NOMO-1 treated with dmso at 0.1 percent for 144 hours (cell line): ENCODE measurements at regions not wholly inside any gene's neighbourhood (a gene's known extent, or its start where the extent isn't known, plus 50 kb on each side); places are given as distances from the start of the nearest gene placed in this dataset.

Experiments
- DNase-seq: peaks from one replicate; lab custom pipeline; 2025; ENCODE audit not compliant: unreplicated experiment; lab: John Stamatoyannopoulos, UW

DNA sequence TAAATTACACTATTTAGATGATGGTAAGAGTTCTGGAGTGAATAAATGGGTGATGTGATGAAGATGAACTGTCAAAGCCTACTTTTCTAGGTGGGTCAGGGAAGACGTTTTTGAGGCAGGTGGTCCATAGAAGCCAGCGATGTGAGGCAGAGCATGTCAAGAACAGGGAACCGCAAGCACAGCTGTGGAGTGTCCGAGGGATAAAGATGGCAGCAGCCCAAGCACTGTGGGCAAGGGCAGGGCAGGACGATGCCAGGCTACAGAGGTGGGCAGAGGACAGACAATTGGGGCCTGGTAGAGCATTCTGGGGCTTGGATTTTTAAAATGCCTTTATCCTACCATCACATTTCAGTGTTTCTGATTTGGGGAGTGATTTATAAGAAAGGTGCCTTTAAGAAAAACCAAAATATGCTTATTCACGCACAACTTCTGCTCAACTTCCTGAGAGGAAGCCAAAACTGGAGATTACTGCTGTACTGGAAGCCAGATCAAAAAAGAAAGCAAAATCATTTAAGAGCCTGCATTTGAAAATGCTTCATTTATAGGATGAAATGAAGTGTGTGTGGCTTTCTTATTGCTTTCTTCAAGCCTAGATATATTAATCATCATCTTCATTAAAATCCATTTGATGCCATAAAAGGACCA lies 119.0 kb upstream of the WDR17 start:
- no peak for DNase-seq

DNA sequence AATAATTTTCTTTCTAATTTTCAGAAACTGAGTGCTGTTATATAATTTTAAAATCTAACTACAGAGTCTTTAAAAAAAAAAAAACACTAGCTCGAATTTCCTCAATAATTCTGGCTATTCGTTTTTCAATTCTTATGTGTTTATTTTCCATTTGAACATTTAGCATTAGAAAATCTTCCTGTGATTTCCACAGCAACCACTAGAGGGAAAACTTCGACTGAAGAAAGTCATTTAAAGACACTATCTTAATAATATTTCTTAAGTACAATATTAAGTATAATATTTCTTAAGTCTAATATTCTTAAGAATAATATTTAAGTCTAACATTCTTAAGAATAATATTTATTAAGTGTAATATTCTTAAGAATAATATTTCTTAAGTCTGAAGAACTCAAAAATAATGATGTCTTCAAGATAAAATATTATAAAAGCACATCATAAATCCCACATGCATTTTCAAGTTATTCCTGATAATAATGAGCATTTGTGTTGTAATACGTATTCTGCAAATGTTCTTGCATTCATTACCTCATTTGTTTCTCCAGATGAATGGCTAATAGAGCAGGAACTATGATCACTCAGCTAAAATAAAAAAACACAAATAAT lies 118.4 kb upstream of the WDR17 start:
- DNase-seq = no peak

DNA sequence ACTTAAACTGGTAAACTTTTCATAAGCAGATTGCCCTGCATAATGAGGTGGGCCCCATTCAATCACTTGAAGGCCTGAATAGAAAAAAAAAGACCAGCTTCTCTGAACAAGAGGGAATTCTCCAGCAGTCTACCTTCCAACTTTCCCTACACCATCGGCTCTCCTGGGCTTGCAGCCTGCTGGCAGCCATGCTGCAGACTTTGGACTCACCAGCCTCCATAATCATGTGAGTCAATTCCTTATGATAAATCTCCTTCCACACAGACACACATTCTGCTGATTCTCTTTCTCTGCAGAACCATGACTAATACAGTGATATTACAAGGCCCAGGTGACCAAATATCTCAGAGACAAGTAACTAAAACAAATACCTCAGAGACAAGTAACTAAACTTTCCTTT lies 113.8 kb upstream of the WDR17 start:
- no peak for DNase-seq

DNA sequence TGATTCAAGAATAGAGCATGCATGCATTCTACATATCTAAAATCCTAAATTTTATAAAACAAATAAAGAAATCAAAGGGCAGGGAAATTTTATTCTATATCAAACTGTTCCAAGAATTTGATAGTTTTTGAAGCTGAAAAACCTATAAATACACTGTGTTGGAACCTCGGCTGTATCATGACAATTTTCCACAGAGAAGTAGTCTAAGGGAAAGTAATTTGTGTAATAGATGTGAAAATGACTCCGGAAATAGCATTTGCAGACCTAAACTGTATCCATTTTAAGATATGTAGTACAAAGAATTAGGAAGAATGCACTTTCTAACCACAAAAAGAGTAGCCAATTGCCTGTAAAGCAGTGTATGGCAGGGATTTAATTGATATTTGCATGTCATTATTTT lies 112.5 kb upstream of the WDR17 start:
- no peak for DNase-seq

DNA sequence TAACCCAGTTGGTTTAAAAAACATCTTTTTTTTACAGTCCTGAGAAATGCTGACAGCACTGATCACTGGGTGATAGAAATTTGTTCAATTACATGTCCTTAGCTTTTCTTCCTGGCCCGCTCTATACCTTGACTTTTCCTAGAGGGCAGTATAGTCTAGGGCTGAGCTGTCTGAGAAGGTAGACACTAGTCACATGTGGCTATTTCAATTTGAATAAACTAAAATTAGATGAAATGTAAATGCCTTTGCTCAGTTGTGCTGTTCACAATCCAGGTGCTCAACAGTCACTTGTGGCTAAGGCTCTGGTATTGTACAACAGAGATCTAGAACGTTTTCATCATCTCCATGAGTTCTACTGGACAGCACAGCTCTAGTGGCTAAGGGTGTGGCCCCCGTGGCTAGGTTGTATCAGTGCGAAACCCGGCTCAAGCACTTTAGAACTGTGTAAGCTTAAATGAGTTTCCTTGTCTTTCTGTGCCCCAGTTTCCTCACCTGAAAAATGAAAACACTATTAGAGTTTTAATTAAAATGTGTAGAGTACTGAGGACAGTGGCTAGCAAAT lies 111.6 kb upstream of the WDR17 start:
- DNase-seq = no peak

DNA sequence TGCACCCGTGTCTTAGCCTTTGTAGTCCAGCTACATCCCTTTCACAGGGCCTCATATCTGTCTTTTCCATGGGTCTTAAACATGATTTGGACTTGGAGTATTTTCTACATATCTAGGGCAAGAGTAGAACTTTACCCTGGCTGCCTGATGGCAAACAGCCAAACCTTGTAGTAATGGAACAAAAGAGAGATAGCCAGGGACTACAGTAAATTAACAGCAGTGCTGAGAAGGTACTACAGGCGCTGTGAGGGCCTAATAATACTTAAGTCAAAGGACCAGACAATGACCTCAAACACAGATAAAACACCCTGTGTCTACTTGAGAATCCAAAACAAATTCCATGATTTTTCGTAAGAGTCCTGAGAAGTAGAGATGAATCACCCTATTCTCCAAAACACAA lies 111.0 kb upstream of the WDR17 start:
- DNase-seq = no peak

DNA sequence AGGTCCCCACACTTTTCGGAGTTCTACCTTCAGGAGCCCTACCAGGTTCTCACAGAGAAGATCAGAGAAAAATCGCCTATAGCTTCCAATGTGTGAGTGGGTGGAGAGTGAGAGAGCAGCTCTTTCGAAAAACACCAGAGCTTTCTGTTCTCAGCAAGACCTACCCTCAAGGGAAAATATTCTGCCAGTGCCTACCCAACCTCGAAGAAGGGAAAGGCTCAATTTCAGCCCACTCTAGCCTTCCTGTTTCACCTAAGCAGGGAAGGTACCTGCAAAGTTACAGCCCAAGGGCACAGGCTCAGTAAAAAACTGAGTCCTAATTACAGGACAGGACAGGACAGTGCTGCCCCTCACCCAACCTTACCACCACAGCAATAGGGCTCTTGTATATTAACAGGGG lies 104.0 kb upstream of the WDR17 start:
- no peak for DNase-seq

DNA sequence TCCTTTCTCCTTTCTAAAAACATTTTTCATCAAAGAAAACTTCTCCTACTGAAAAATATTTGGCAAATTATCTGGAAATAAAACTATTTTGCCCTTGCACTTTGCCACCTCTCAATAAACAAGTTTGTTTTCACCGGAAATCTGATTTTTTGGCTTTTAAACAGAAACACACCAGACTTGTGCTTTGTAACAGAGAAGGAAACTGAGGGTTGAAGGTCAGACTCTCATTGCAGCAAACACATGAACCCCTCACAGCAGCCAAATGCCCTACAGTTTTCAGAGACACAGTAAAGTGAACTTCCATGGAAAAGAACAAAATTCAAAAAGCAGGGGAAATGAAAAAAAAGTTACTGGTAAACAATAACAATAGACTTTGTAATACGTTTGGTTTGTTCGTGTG lies 95.6 kb upstream of the WDR17 start:
- no peak for DNase-seq

DNA sequence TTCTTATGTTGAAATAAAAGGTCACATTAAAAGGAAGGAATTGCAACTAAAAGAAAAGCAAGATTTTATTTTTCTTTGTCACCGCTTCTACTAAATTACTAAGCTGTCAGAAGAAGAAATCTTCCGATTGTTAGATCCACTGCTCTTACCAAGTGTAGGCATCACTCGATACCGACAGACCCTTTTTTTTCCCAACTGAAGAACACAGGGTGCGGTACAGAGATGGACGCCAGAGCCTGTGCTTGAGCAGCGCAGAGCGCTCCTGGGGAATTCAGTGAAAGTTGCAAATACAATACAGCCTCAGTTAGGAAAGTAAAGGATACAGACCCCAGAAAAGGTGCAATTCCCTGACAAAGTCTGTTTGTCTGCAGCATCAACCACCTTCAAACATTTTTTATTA lies 94.9 kb upstream of the WDR17 start:
- no peak for DNase-seq

DNA sequence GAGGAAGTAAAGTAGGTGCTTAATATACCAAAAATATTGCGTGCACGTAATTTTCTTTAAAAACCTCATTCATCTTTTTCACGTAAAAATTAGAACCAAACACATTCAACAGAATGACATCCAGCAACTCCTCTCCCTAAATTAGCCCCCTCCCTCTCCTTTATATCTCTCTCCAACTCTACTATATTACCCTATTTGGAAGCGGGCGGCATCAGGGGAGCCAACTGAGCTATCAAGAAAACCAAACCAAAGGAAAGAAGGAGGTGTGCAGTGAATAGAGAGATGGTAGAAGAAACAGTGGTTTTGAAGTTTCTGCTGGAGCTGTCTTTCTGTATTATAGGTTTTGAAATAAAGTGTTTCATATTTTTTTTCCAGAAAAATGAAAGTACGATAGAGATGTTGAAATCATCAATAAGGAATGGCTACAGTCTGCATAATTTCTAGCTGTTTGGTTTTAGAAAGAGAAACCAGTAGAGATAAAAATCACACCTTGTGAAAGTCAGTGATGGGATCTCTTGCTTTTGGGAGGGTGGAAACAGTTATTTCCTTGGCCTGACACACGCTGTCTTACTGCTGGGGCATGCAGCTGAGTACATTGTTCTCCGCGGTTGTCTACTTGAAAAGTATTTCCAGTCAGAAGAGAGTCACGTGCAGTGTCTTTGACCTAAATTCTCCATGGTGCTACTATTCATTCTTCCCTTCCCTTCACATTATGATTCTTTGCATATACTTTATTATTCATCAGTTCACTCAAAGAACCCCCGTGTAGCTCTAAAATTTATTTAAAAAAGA lies 94.1 kb upstream of the WDR17 start:
- DNase-seq = no peak

DNA sequence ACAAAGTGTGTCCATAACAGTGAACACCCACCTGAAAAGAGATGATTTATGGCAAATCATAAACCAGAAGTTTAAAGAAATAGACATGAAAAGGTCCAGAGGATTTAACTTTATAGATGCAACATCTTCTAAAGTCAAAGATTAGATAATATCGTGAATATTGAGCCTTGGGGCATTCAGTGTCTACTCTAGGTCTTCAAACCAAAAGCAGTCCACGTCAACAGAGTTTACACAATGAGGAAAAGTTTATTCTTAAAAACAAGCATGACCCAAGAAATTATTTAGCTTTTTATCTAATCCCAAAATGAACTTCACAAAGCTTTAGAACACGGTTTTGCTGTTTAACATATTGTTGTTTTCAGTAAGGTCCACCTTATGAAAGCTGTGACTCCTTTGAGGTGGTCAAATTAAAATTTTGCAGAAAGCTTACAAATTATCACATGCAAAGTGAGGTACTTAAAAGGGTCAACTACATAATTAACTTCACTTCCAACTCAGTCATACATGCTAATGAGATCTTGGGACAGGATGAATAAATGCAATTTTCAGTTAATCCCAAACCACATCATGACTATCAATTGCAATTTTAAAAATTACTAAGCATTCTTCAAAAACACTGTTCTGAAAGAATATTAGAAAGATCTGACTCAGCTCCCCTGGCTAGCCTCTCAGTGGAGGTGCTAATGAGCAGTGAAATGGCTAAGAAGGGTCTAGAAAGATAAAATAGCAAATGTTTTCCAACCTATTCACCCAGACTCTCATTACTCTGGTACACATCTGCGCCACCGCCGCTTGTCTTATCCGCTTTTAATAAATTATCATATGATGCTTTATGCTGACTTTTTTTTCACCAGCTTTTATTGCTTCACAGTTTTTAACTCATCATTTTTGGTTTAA lies 92.4 kb upstream of the WDR17 start:
- no peak for DNase-seq

DNA sequence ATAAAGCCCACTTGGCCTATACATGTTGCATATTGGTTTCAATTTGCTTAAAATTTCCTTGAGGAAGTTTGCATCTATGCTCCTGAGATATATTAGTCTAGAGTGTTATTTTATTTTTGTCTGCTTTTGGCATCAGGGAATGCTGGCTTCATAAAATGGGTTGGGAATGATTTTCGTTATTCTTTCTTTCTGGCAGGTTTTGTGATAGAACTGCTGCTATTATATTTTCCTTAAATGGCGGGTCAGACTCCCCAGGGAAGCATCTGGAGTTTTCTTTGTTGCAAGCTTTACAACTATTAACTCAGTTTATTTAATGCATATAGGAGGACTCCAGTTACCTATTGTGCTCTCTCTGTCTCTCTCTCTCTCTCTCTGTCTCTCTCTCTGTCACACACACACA lies 82.0 kb upstream of the WDR17 start:
- no peak for DNase-seq

DNA sequence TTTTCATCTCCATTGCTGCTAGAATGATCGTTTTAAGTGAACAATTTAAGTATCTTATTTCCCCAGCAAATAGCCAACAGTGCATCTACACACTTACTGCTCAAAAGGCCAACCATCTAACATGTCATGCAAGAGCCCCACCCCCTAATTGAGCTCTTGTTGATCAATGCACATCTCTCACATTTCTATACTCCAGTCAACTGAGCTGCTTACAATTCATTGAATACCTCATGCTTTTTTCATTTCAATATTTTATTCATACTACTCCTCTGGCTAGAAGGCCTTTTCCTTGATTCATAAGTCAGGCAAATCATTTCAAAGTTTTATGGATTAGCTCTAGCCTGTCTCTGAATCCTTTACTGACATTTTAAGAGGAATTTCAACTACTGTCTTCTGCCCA lies 79.0 kb upstream of the WDR17 start:
- DNase-seq = no peak

DNA sequence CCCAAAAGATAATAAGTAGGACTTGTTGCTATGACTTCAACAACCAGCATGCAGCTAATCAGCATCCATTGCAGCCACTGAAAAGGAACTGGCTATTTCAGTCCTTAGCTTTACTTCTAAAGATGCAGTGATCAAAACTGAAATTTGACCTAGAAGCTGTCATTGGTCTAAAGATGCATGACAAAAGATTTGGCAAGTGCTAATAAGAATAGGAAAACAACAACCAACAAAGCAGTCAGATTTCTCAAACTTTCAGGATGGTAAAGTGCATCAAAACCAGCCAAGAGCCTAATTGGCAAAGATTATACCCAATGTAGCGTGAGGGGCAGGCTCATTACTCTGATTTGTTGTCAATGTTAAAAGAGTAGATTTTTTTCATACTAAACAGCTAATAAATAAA lies 77.1 kb upstream of the WDR17 start:
- no peak for DNase-seq

DNA sequence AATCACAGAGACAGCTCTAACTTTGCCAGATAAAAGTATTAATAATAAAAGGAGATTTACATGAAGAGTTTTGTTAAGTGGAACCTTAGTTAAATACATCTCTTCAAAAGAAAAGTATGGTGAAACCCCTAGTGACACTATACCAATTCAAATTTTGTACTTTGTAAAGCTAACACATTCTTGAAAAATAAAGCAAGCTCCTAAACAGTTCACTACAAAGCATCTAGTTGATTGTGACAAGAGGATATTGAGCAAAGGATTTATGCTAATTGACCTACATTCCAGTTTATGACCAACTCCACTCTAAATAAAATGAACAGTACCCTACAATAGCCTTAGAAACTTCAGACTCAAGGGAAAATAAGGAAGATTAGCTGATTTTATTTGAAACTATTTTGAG lies 69.4 kb upstream of the WDR17 start:
- no peak for DNase-seq

DNA sequence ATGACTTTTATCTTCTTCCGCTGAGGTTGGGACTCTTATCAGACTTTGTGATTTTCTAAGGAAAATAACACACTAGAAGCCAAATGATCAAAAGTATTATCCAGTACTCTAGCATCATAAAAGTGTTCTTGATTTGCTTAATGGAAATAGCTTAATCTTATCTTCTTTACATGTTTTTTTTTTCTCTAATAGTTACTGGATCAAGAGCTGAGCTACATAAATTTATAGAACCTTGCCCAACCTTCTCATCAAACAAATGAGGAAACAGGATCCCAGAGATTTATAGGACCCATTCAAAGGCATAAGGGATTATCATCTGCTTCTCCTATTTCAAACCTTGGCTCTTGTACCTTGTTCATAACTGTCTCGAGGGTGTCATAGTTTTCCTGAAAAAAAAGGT lies 68.3 kb upstream of the WDR17 start:
- DNase-seq = no peak

DNA sequence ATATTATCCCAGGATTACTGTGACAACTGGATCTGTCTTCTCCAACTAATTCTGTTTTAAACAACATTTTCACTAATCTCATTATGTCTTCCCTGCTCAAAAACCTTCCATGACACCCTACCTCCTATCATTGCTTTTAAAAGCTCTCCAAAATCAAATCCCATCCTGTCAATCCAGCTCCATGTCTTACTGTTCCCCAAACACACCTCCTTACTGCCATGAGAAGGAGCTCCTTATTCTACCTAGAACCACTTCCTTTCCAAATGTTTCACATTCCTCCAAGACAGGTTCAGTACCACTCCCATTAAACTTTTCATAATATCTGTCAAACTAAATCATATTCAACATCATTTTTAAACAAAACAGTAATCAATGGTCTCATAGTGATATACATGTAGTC lies 66.9 kb upstream of the WDR17 start:
- no peak for DNase-seq

DNA sequence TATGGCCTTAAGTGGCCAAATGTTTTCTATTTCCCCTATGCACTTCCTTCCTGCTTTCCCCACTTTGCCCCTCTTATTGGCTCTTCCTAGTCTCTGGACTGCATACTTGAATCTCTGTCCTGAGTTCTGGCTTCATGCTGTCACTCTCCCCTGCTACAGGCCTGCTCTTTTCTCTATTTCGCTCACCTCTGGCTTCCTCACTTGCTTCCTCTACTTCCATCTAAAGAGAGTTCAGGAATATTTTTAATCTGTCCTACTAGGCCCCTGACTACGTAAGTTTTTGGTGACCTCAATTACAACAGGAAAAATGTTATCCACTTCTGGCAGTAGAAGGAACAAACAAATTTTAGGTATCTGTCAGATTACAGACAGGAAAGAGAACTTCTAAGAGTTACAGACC lies 65.7 kb upstream of the WDR17 start:
- DNase-seq = no peak

DNA sequence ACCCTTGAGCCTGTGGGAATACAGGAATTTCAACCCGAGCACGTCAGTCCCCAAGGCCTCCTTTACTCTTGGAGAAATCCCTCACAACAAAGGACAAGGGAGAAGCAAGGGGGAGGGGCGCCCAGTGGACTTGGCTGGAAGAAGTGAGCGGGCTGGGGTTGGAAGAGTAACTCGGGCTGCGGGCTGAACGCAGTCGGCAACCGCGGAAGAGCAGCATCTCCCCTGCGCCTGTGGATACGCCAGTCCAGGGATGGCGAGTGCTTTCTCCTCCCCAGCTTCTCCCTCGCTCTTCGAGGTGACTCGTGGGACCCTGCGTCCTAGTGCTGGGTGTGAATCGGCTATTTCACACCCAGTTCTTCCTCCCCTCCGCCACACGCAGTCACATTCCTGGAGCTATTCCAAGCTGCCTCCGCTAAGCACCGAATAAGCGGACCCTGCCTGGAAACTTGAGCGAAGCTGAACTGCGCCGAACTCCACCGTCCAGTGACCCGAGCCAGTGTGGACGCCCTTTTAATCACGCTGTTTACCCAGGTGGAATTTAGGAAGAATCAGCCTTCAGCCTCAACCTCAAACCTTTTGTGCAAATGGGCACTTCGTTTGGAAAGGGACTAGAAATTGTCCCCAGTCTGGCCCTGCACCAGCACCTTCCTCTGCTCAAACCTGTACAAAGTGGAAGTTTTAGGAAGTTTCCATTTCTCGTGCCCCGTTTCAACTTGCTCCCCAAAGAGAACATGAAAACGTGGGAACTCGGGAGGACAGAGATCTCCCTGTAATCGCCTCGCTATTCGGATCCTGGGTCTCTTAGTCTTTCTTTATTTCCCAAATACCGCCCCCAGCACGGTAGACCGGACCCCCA lies 64.3 kb upstream of the WDR17 start:
- DNase-seq = no peak

DNA sequence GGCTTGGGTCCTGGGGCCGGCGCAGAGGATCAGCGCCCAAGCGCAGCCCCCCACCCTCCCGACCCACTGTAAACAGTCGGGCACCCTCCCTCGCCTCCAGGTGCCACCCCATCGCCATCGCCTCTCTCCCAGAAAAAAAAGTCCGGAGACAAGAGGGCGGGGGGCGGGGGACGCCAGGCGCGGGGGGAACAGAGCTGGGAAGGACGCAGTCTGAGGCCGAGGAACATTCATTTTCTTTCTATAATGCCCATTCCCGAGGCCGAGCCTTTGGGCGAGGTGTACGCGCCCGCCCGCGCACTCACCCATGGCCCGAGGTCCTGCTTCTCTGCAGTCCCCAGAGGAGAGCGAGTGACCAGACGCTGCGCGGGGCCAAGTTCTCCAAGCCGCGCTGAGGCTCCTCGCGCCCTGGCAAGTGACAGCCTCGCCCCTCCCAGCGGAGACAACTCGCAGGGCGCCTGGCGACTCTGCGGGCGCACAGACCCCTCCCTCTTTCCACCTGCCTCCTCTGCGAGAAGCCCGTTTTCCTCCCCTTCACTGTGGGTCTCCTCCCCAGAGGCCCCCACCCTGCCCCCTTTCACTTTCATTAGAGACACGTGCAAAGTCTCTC lies 63.5 kb upstream of the WDR17 start:
- no peak for DNase-seq
